Heart left ventricle (tissue), 13 donors: ENCODE measurements at regions not wholly inside any gene's neighbourhood (a gene's known extent, or its start where the extent isn't known, plus 50 kb on each side); places are given as distances from the start of the nearest gene placed in this dataset.

Experiments used
- POLR2A ChIP-seq, 2 donors: fragments of 450-650 bp; IDR thresholded peaks; one replicate each; pipeline ENCODE4 v1.6.1; 2017; ENCODE audit warnings: antibody characterized with exemption in 2 of 2, mild to moderate bottlenecking in 2 of 2, moderate library complexity in 2 of 2
- TF ChIP-seq, protein P1 (sequence below), 12 donors: fragments of 200-600 bp; sonication (generic) in 4 of 12; IDR thresholded peaks; one replicate each; pipeline versions ENCODE4 v1.5.0 to v1.8.0; 2018 to 2022; ENCODE audit warnings: antibody characterized with exemption in 12 of 12, mild to moderate bottlenecking in 5 of 12
- donor health status: ischemic (EF 13 %, LVEDD 7.1; RV severe dilation, severe dysfunction).
- donor health status: DM: no; HTN: yes; CAD: no.
- donor health status: DM: no; HTN: no; CAD: no.
- donor health status: ischemic (EF 25% LVEDD 6.9; RV normal size, moderate dysfunction).
- donor health status: ischemic (EF 25% LVEDD 5.7; RV mildly dilated, moderate dysfunction).
- donor health status: ischemic (EF 35%, LVEDD 5.7; RV mildly dilated, moderate dysfunction).
- donor health status: nonischemic (EF 11% LVEDD 7.7; RV severe dilation, severe dysfunction).
- donor health status: DM: yes; HTN: yes; CAD: no.
- donor health status: PGD.
- donor health status: ischemic (EF 29% LVEDD 5.4; RV normal size, mild dysfunction).
- donor health status: nonischemic (EF 23%, LVEDD 6.1; RV moderate dilation, normal function).

DNA sequence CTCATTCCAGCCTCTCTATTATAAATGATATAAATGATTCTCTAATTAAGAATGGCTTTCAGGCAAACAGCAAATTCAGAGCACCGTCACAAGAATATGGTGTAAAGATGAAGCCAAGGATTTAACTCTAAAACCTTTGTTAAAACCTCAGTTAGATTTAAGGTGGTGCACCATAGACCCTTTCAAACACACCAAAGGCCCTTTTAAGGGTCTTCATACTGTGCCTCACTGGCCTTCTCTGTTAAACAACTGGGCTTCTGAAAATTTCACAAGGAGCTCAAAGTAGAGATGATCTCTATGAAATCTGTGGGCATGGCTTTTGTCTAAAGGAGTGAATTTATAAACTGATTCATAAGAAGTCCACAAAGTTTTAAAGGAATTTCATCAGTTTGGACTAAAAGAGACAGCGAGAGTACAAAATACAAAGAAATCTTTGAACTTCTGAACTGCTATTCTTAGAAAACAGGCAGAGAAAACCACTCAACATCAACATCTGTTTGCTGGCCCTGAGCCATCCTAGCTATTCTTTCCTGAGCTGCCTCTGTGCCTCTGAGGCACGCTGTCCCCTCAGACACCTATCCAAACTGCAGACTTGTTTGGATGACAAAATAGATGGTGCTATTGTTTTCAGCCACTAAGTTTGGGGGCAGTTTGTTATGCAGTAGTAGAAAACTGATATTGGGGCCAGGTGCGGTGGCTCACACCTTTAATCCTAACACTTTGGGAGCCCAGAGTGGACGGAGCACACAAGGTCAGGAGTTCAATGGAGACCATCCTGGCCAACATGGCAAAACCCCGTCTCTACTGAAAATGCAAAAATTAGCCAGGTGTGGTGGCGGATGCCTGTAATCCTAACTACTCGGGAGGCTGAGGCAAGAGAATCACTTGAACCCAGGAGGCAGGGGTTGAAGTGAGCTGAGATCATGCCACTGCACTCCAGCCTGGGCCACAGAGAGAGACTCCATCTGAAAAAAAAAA lies 72.9 kb upstream of the MYCN start:
- TF ChIP-seq, protein P1, sequence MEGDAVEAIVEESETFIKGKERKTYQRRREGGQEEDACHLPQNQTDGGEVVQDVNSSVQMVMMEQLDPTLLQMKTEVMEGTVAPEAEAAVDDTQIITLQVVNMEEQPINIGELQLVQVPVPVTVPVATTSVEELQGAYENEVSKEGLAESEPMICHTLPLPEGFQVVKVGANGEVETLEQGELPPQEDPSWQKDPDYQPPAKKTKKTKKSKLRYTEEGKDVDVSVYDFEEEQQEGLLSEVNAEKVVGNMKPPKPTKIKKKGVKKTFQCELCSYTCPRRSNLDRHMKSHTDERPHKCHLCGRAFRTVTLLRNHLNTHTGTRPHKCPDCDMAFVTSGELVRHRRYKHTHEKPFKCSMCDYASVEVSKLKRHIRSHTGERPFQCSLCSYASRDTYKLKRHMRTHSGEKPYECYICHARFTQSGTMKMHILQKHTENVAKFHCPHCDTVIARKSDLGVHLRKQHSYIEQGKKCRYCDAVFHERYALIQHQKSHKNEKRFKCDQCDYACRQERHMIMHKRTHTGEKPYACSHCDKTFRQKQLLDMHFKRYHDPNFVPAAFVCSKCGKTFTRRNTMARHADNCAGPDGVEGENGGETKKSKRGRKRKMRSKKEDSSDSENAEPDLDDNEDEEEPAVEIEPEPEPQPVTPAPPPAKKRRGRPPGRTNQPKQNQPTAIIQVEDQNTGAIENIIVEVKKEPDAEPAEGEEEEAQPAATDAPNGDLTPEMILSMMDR (IDR thresholded peaks at IDR 0.05): no peak
- no peak for TF ChIP-seq POLR2A (IDR thresholded peaks at IDR 0.05)
